ENCODE measurements at regions not wholly inside any gene's neighbourhood (a gene's known extent, or its start where the extent isn't known, plus 50 kb on each side); places are given as distances from the start of the nearest gene placed in this dataset.

- DNase-seq = no peak
These were observed 1045.8 kb downstream of the TBC1D22A start for GRCh38 chr22:47808236-47808635.

GRCh38 chr22:47807506-47807905 is 1045.1 kb downstream of the TBC1D22A start:
- no peak for DNase-seq

- no peak for DNase-seq
These were observed 1044.4 kb downstream of the TBC1D22A start for GRCh38 chr22:47806894-47807293.

- no peak for DNase-seq
These were observed 1043.0 kb downstream of the TBC1D22A start for GRCh38 chr22:47805394-47805935.

- DNase-seq = no peak
These were observed 1041.8 kb downstream of the TBC1D22A start for GRCh38 chr22:47804281-47804680.

GRCh38 chr22:47802421-47802820 is 1040.0 kb downstream of the TBC1D22A start:
- no peak for DNase-seq

- no peak for DNase-seq
These were observed 1039.2 kb downstream of the TBC1D22A start for GRCh38 chr22:47801541-47802245.

- DNase-seq = no peak
These were observed 1035.8 kb downstream of the TBC1D22A start for GRCh38 chr22:47798229-47798628.

GRCh38 chr22:47797342-47797945 is 1035.0 kb downstream of the TBC1D22A start:
- no peak for DNase-seq

- DNase-seq = no peak
These were observed 1033.9 kb downstream of the TBC1D22A start for GRCh38 chr22:47796128-47796908.

GRCh38 chr22:47795477-47796127 is 1033.2 kb downstream of the TBC1D22A start:
- no peak for DNase-seq

- DNase-seq = no peak
These were observed 1032.4 kb downstream of the TBC1D22A start for GRCh38 chr22:47794851-47795250.

GRCh38 chr22:47793304-47794101 is 1031.1 kb downstream of the TBC1D22A start:
- no peak for DNase-seq

GRCh38 chr22:47789171-47789570 is 1026.7 kb downstream of the TBC1D22A start:
- DNase-seq = no peak

GRCh38 chr22:47788461-47788860 is 1026.0 kb downstream of the TBC1D22A start:
- DNase-seq = no peak

GRCh38 chr22:47787501-47788227 is 1025.2 kb downstream of the TBC1D22A start:
- no peak for DNase-seq

- DNase-seq = no peak
These were observed 1024.3 kb downstream of the TBC1D22A start for GRCh38 chr22:47786650-47787290.

- DNase-seq = no peak
These were observed 1022.5 kb downstream of the TBC1D22A start for GRCh38 chr22:47784991-47785390.

GRCh38 chr22:47784367-47784983 is 1022.0 kb downstream of the TBC1D22A start:
- no peak for DNase-seq

Data from CD4-positive, alpha-beta T cell treated with Interleukin-1 beta for 1 hour (primary cell).